Lower lobe of right lung (tissue), 2 donors: ENCODE measurements at regions not wholly inside any gene's neighbourhood (a gene's known extent, or its start where the extent isn't known, plus 50 kb on each side); places are given as distances from the start of the nearest gene placed in this dataset.

Experiments
- ATAC-seq, 2 donors: fragments of 200-7000 bp; cut with Tn5 transposase; one replicate each; pipeline ENCODE4 v1.9.1; 2020 to 2022; ENCODE audit warnings: mild to moderate bottlenecking in 2 of 2, moderate library complexity in 2 of 2
- DNase-seq: peaks from one replicate; pipeline ENCODE4 v3.0.0-alpha.2; 2020
- H3K27ac ChIP-seq: fragments of 200-600 bp; one replicate; pipeline ENCODE4 v1.8.0; 2022
- H3K27me3 ChIP-seq: fragments of 200-600 bp; one replicate; pipeline ENCODE4 v1.8.0; 2022; ENCODE audit warnings: low read depth
- H3K36me3 ChIP-seq: fragments of 200-600 bp; one replicate; pipeline ENCODE4 v1.8.0; 2022; ENCODE audit warnings: mild to moderate bottlenecking
- H3K4me1 ChIP-seq: fragments of 200-600 bp; one replicate; pipeline ENCODE4 v1.8.0; 2022
- H3K4me3 ChIP-seq: fragments of 200-600 bp; one replicate; pipeline ENCODE4 v1.8.0; 2022; ENCODE audit warnings: mild to moderate bottlenecking
- H3K9me3 ChIP-seq: fragments of 200-600 bp; one replicate; pipeline ENCODE4 v1.8.0; 2022
- CTCF ChIP-seq: fragments of 200-600 bp; IDR thresholded peaks from one replicate; pipeline ENCODE4 v1.8.0; 2022; ENCODE audit warnings: antibody characterized with exemption, mild to moderate bottlenecking
- intact Hi-C: fragments of 100-400 bp; cut with DNase I; formaldehyde crosslinking; loops from one replicate; pipeline ENCODE4 v1.11.0; 2022
- donor health status: DM: no; HTN: yes; CAD: no; lungs with severe emphysema.

GRCh38 chr14:104277416-104278213 lies 139.2 kb downstream of the KIF26A start:
- Histone ChIP-seq H3K27me3 (peaks cover 4% of the 10 kb centered on the region), H3K27ac (no peak overlapping the region), H3K36me3 (no peaks in the 10 kb centered on the region), H3K4me3 (no peak overlapping the region), H3K9me3 (no peaks in the 10 kb centered on the region), H3K4me1 (peaks cover 6% of the 10 kb centered on the region)
- ATAC-seq (no peak), DNase-seq (no peak)
- intact Hi-C loops = no loop called here
- no peak for TF ChIP-seq CTCF

- Histone ChIP-seq H3K36me3 (no peaks in the 10 kb centered on the region), H3K4me1 (peaks cover 6% of the 10 kb centered on the region), H3K9me3 (no peaks in the 10 kb centered on the region), H3K27ac (no peak overlapping the region), H3K4me3 (no peak overlapping the region), H3K27me3 (peaks cover 4% of the 10 kb centered on the region)
- ATAC-seq (no peak), DNase-seq (no peak)
- TF ChIP-seq CTCF = no peak
- intact Hi-C loops = no loop called here
Measured at GRCh38 chr14:104278214-104278534, 139.8 kb downstream of the KIF26A start.

- DNase-seq (peak; percentile 32), ATAC-seq (peak in 1 of 2 donors; percentile 9)
- Histone ChIP-seq H3K27ac (no peak overlapping the region), H3K9me3 (no peaks in the 10 kb centered on the region), H3K4me3 (no peak overlapping the region), H3K36me3 (no peaks in the 10 kb centered on the region), H3K4me1 (peaks cover 4% of the 10 kb centered on the region), H3K27me3 (peaks cover 4% of the 10 kb centered on the region)
- no peak for TF ChIP-seq CTCF
- intact Hi-C loops = no loop called here
Measured at GRCh38 chr14:104280085-104280901, 141.9 kb downstream of the KIF26A start.

GRCh38 chr14:104280902-104281767 lies 142.7 kb downstream of the KIF26A start:
- H3K4me3 ChIP-seq = no peak overlapping the region
- no peaks in the 10 kb centered on the region for H3K36me3 ChIP-seq
- no peaks in the 10 kb centered on the region for H3K4me1 ChIP-seq
- peaks cover 4% of the 10 kb centered on the region for H3K27me3 ChIP-seq
- intact Hi-C loops = no loop called here
- DNase-seq = peak; percentile 42
- no peak for TF ChIP-seq CTCF
- ATAC-seq = no peak
- H3K9me3 ChIP-seq = no peaks in the 10 kb centered on the region
- H3K27ac ChIP-seq = no peak overlapping the region

- ATAC-seq (no peak), DNase-seq (peak; percentile 26)
- Histone ChIP-seq H3K4me3 (no peak overlapping the region), H3K27me3 (peaks cover 4% of the 10 kb centered on the region), H3K9me3 (no peaks in the 10 kb centered on the region), H3K4me1 (no peaks in the 10 kb centered on the region), H3K36me3 (no peaks in the 10 kb centered on the region), H3K27ac (no peak overlapping the region)
- intact Hi-C loops = no loop called here
- no peak for TF ChIP-seq CTCF
Measured at GRCh38 chr14:104281768-104282301, 143.4 kb downstream of the KIF26A start.
